ENCODE measurements at regions not wholly inside any gene's neighbourhood (a gene's known extent, or its start where the extent isn't known, plus 50 kb on each side); places are given as distances from the start of the nearest gene placed in this dataset.
"Not testable (repeated sequence)": the region's sequence is repeated elsewhere in the genome, so short reads cannot be mapped to it uniquely, and the experiment has no call there.

DNA sequence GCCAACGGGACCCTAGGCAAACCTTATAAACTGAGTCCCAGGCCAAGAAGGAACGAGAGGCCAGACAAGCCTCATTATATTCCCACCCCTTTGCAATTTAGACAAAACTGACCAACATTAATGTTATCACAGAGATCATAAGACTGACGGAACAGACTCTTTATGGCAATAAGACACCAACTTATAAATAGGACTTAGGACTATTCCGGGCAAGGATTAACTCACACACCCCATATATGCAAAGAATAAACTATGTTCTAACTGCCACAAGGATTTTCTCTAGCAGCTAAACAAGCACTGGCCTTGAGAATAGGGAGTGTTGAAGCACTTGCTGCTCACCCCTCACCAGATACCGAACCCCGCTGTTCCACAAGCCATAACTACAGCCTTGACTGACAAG is 91.1 kb upstream of the FCGR1A start:
- TF ChIP-seq, protein P1, sequence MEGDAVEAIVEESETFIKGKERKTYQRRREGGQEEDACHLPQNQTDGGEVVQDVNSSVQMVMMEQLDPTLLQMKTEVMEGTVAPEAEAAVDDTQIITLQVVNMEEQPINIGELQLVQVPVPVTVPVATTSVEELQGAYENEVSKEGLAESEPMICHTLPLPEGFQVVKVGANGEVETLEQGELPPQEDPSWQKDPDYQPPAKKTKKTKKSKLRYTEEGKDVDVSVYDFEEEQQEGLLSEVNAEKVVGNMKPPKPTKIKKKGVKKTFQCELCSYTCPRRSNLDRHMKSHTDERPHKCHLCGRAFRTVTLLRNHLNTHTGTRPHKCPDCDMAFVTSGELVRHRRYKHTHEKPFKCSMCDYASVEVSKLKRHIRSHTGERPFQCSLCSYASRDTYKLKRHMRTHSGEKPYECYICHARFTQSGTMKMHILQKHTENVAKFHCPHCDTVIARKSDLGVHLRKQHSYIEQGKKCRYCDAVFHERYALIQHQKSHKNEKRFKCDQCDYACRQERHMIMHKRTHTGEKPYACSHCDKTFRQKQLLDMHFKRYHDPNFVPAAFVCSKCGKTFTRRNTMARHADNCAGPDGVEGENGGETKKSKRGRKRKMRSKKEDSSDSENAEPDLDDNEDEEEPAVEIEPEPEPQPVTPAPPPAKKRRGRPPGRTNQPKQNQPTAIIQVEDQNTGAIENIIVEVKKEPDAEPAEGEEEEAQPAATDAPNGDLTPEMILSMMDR (IDR thresholded peaks at IDR 0.05): not testable (repeated sequence)
- not testable (repeated sequence) for TF ChIP-seq POLR2AphosphoS5 (IDR thresholded peaks at IDR 0.05; ENCODE audit: low read depth, low read length); TCF7L2 (IDR thresholded peaks at IDR 0.05; ENCODE audit: low read depth, low read length); REST (IDR thresholded peaks at IDR 0.05; ENCODE audit: insufficient read depth in 1 of 2, low read depth in 2 of 2, low read length in 1 of 2); SIN3A (IDR thresholded peaks at IDR 0.05; ENCODE audit: borderline replicate concordance, insufficient read depth, low read depth, low read length)

All from Panc1 (cell line).